Omental fat pad (tissue), 3 donors: ENCODE measurements at regions not wholly inside any gene's neighbourhood (a gene's known extent, or its start where the extent isn't known, plus 50 kb on each side); places are given as distances from the start of the nearest gene placed in this dataset.
A peak's percentile ranks its signal among the peaks of the same experiment; 100 is the strongest.

Experiments
- ATAC-seq: fragments of 150-250 bp; one replicate; pipeline ENCODE4 v1.9.1; 2016; ENCODE audit warnings: mild to moderate bottlenecking, moderate library complexity; ENCODE audit not compliant: low FRiP score
- DNase-seq: peaks from one replicate; pipeline ENCODE4 v3.0.0-alpha.2; 2019; ENCODE audit warnings: low spot score
- TF ChIP-seq, protein P1 (sequence below), 3 donors: fragments of 450-650 bp; IDR thresholded peaks; one replicate each; pipeline ENCODE4 v1.5.1; 2016 to 2017; ENCODE audit warnings: antibody characterized with exemption in 3 of 3, mild to moderate bottlenecking in 3 of 3, moderate library complexity in 2 of 3

DNA sequence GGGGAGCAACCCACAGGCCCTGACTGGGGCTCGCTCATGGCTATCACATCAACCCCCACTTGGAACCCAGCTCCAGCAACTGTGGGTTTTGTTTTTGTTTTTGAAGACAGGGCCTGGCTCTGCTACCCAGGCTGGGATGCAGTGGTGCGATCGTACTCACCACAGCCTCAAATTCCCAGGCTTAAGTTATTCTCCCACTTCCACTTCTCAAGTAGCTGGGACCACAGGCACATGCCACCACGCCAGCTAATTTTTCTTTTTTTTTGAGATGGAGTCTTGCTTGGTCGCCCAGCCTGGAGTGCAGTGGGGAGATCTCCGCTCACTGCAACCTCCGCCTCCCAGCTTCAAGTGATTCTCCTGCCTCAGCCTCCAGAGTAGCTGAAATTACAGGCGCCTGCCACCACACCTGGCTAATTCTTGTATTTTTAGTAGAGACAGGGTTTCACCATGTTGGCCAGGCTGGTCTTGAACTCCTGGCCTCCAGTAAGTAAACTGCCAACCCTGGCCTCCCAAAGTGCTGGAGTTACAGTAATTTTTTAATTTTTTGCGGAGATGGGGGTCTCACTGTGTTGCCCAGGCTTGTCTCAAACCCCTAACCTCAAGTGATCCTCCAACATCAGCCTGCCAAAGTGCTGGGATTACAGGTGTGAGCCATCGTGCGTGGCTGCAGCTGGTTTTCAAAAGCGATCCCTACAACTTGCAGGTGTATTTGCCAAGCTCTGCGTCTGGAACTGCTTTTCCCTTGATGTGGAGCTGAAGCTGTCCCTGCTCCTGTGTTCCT, 228.7 kb downstream of the SKIDA1 start:
- ATAC-seq (no peak), DNase-seq (no peak)
- TF ChIP-seq, protein P1, sequence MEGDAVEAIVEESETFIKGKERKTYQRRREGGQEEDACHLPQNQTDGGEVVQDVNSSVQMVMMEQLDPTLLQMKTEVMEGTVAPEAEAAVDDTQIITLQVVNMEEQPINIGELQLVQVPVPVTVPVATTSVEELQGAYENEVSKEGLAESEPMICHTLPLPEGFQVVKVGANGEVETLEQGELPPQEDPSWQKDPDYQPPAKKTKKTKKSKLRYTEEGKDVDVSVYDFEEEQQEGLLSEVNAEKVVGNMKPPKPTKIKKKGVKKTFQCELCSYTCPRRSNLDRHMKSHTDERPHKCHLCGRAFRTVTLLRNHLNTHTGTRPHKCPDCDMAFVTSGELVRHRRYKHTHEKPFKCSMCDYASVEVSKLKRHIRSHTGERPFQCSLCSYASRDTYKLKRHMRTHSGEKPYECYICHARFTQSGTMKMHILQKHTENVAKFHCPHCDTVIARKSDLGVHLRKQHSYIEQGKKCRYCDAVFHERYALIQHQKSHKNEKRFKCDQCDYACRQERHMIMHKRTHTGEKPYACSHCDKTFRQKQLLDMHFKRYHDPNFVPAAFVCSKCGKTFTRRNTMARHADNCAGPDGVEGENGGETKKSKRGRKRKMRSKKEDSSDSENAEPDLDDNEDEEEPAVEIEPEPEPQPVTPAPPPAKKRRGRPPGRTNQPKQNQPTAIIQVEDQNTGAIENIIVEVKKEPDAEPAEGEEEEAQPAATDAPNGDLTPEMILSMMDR (IDR thresholded peaks at IDR 0.05), result no peak

DNA sequence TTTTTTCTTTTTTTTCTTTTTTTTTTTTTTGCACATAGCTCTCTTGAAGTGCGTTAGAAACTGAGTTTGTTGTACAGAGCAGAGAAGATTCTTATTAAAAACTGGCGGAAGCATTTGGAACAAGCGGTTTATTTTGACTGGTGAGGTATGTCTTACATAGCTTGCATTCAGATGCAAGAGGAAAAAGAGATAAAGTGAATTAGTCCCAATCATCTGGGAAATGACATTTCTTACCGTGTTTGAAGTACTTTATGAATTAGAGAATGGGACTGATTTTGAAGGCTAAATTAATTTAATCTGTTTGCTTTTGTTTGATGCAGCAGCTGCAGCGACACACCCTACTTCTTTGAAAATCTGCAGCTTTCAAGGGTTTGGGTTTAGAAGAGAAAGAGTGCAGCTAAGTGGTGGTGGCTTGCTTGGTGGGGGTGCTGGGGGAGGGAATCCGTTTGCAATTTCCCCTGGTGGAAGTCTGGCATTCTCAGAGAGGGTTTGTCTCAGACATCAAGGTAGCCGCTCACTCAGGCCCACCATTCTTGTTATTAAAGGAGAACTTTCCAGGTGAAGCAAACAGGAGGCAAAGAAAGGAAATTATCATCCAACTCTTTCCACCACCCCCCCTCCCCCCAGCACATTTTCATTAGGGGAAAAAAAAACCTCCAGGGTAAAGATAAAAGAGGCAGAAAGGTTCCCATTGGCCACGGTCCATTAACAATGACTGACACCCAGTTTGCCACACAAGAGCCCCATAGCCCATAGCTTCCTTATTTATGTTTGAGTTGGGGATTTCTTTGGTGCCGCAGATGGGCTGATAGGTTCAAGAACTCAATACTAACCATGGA, 231.7 kb downstream of the SKIDA1 start:
- TF ChIP-seq, protein P1 (IDR thresholded peaks at IDR 0.05), result no peak
- ATAC-seq, result no peak
- no peak for DNase-seq

DNA sequence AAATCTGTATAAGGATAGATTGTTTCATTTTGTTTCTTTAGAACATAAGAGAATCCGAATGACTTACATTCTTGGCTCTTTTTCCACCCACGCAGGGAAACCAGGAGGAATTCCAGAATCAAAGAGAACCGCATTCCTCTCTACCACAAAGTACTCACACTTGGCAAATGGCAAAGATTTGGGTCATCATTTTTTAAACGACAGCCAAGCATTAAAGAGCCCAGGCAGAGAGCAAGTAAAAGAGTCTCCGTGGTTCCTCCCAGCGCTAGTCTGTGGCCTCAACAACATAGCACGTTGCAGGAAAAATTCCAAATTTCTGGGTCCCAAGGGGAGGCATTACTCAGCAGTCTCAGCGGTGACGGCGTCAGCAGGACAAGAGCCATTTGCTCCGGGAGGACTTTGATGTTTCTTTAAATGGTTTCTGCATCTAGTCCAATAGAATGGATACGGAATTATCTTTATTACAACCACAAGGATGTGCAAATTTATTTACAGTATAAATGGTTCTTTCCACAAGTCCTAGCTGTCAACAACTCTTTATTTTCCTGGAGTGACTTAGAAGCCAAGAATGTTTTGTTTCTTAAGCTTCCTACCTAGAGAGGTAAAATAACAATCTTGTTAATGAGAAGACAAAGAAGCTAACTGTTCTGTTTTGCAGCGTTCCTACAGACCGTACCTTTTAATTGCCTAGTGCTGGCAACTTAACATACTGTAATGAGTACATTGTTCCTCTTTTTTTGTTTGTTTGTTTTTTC, 232.5 kb downstream of the SKIDA1 start:
- ATAC-seq (peak; percentile 81), DNase-seq (no peak)
- TF ChIP-seq, protein P1 (IDR thresholded peaks at IDR 0.05), result no peak

DNA sequence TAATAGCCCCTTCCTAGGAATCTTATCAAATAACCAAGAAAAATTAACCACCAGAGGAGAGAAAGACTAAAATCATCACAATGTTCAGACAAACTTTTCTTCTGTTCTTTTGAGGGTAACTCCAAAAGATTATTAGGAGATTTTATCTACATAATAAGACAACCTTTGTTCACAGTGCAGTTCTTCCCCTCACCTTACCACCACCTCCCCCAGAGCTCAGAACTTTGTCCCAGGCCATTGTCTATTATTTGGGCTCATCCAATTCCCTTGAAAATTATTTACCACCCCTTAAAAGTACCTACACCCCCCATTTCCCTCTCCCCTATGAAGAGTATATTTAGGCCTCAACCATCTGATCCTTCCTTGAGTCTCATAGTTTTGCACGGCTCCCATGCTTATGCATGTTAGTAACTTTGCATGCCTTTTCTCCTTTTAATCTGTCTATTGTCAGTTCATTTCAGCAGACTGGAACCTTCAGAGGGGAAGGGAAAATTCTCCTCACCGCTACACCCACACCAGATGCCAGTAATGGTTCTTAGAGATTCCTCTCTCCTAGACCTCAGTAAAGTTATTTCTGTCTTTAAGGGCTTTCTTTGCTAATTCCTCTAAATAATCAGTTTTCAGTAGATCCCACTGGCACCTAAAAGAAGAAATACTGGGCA, 234.9 kb downstream of the SKIDA1 start:
- ATAC-seq (no peak), DNase-seq (no peak)
- TF ChIP-seq, protein P1 (IDR thresholded peaks at IDR 0.05), result no peak

DNA sequence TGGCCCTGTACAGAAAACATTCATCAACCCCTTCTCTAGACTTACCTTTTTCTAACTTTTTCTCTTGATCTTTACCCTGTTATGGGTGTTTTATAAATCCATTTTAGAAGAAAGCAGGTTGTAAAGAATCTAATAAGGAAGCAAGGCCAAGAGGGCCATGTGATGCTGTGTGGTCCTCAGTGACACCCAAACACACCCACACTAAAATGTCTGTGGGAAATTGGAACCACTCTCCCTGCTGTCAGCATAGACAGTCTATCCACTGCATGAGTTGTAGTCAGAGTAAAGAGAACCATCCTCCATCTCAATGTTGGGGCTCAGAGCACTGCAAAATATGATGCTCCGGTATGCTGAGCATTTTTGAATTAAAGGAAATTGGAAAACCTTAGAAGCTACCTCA, 235.5 kb downstream of the SKIDA1 start:
- no peak for ATAC-seq
- TF ChIP-seq, protein P1 (IDR thresholded peaks at IDR 0.05), result no peak
- no peak for DNase-seq

DNA sequence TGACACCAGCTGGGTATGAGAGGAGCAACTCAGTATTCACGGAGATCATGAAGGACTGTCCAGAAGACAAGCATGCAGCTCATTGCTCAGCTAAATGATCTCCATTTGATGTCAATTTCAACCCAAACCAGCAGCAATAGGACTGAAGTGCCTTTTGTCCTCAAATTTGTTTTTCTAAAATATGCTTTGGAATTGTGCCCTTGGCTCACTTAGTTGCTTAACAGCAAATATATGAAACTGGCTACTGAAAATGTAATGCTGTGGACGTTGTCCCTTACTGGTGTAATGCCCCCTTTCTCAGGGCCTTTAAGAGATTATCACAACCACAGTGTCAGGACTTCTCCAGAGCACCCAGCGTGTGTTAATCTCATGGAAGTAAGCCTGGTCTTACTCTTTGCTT, 236.2 kb downstream of the SKIDA1 start:
- no peak for ATAC-seq
- TF ChIP-seq, protein P1 (IDR thresholded peaks at IDR 0.05), result no peak
- DNase-seq, result no peak
